ENCODE measurements at regions not wholly inside any gene's neighbourhood (a gene's known extent, or its start where the extent isn't known, plus 50 kb on each side); places are given as distances from the start of the nearest gene placed in this dataset.

- Histone ChIP-seq H3K27me3 (no peaks in the 10 kb centered on the region), H3K36me3 (no peaks in the 10 kb centered on the region), H3K27ac (no peak overlapping the region), H3K9me3 (no peaks in the 10 kb centered on the region), H3K4me1 (peaks cover 0 to 4% (median 0%) of the 10 kb centered on the region in 12 donors), H3K4me3 (no peak overlapping the region)
- 71 to 79% (median 74%) methylated on average over 8 of the region's 8 CpGs for WGBS, 4 donors
- DNase-seq, result no peak
- intact Hi-C loops (cut with DNase I), result no loop called here
- ATAC-seq, result no peak
- TF ChIP-seq CTCF (IDR thresholded peaks at IDR 0.05) (no peak), POLR2A (IDR thresholded peaks at IDR 0.05) (no peak)
Observed at GRCh38 chr15:93563218-93563617, 474.2 kb upstream of the RGMA start.

- intact Hi-C loops (cut with DNase I), result no loop called here
- Histone ChIP-seq H3K9me3 (no peaks in the 10 kb centered on the region), H3K4me1 (peaks cover 0 to 4% (median 0%) of the 10 kb centered on the region in 12 donors), H3K27ac (no peak overlapping the region), H3K4me3 (no peak overlapping the region), H3K27me3 (no peaks in the 10 kb centered on the region), H3K36me3 (no peaks in the 10 kb centered on the region)
- 69 to 86% (median 78%) methylated on average over 8 of the region's 8 CpGs for WGBS, 4 donors
- TF ChIP-seq CTCF (IDR thresholded peaks at IDR 0.05) (no peak), POLR2A (IDR thresholded peaks at IDR 0.05) (no peak)
- no peak for ATAC-seq
- DNase-seq, result no peak
Observed at GRCh38 chr15:93562395-93563123, 473.5 kb upstream of the RGMA start.

GRCh38 chr15:93557696-93558095 is 468.7 kb upstream of the RGMA start:
- H3K4me3 ChIP-seq, result no peak overlapping the region
- no peak for DNase-seq
- H3K27ac ChIP-seq, result no peak overlapping the region
- no peaks in the 10 kb centered on the region for H3K27me3 ChIP-seq
- no peaks in the 10 kb centered on the region for H3K9me3 ChIP-seq
- ATAC-seq, result no peak
- TF ChIP-seq CTCF (IDR thresholded peaks at IDR 0.05) (no peak), POLR2A (IDR thresholded peaks at IDR 0.05) (no peak)
- intact Hi-C loops (cut with DNase I), result no loop called here
- 87 to 95% (median 94%) methylated on average over 1 of the region's 1 CpG for WGBS, 4 donors
- H3K36me3 ChIP-seq, result no peaks in the 10 kb centered on the region
- H3K4me1 ChIP-seq, result no peaks in the 10 kb centered on the region

- TF ChIP-seq POLR2A (IDR thresholded peaks at IDR 0.05) (no peak), CTCF (IDR thresholded peaks at IDR 0.05) (no peak)
- Histone ChIP-seq H3K27me3 (no peaks in the 10 kb centered on the region), H3K4me1 (no peaks in the 10 kb centered on the region), H3K4me3 (no peak overlapping the region), H3K36me3 (no peaks in the 10 kb centered on the region), H3K9me3 (no peaks in the 10 kb centered on the region), H3K27ac (no peak overlapping the region)
- 46 to 52% (median 48%) methylated on average over 3 of the region's 3 CpGs for WGBS, 4 donors
- intact Hi-C loops (cut with DNase I), result no loop called here
- ATAC-seq (no peak), DNase-seq (no peak)
Observed at GRCh38 chr15:93553167-93553935, 464.3 kb upstream of the RGMA start.
